WERI-Rb-1 (cell line): ENCODE measurements at regions not wholly inside any gene's neighbourhood (a gene's known extent, or its start where the extent isn't known, plus 50 kb on each side); places are given as distances from the start of the nearest gene placed in this dataset.

ENCODE experiments used
- DNase-seq: peaks from one replicate; pipeline ENCODE4 v3.0.0-alpha.2; 2020
- H3K27ac ChIP-seq: fragments of 250-450 bp; sonication (Bioruptor Pico); 2 replicates; pipeline ENCODE4 v1.5.1; 2020; ENCODE audit warnings: mild to moderate bottlenecking, moderate library complexity
- H3K27me3 ChIP-seq: fragments of 250-450 bp; sonication (Bioruptor Pico); 2 replicates; pipeline ENCODE4 v1.5.1; 2021; ENCODE audit warnings: mild to moderate bottlenecking, low read depth, moderate library complexity; ENCODE audit not compliant: insufficient read depth, severe bottlenecking
- H3K36me3 ChIP-seq: fragments of 250-450 bp; sonication (Bioruptor Pico); 2 replicates; pipeline ENCODE4 v1.5.1; 2020; ENCODE audit warnings: mild to moderate bottlenecking, moderate library complexity
- H3K4me3 ChIP-seq: 2 replicates; pipeline ENCODE4 v1.5.1; 2011; ENCODE audit warnings: low read depth, mild to moderate bottlenecking, control low read depth, low read length
- H3K9me3 ChIP-seq: fragments of 250-450 bp; sonication (Bioruptor Pico); 2 replicates; pipeline ENCODE4 v1.5.1; 2021; ENCODE audit warnings: mild to moderate bottlenecking, moderate library complexity; ENCODE audit not compliant: severe bottlenecking
- CTCF ChIP-seq: IDR thresholded peaks from 2 replicates; pipeline ENCODE4 v1.5.1; 2011; ENCODE audit warnings: low read depth, mild to moderate bottlenecking, control low read depth, inconsistent platforms, low read length

GRCh38 chr2:149841396-149841795 lies 253.8 kb upstream of the MMADHC start:
- Histone ChIP-seq H3K36me3 (no peaks in the 10 kb centered on the region), H3K4me3 (no peak overlapping the region)
- DNase-seq, result no peak

GRCh38 chr2:149832324-149832723 lies 244.7 kb upstream of the MMADHC start:
- no peak for TF ChIP-seq CTCF
- no peaks in the 10 kb centered on the region for H3K36me3 ChIP-seq
- no peak overlapping the region for H3K27ac ChIP-seq
- no peak for DNase-seq
- H3K9me3 ChIP-seq, result no peaks in the 10 kb centered on the region
- no peaks in the 10 kb centered on the region for H3K27me3 ChIP-seq
- H3K4me3 ChIP-seq, result no peak overlapping the region

More at GRCh38 chr2:149841396-149841795, 253.8 kb upstream of the MMADHC start:
- H3K27me3 ChIP-seq, result no peaks in the 10 kb centered on the region
- TF ChIP-seq CTCF, result no peak
- no peaks in the 10 kb centered on the region for H3K9me3 ChIP-seq
- no peak overlapping the region for H3K27ac ChIP-seq

- H3K27ac ChIP-seq, result no peak overlapping the region
- TF ChIP-seq CTCF, result no peak
Observed at GRCh38 chr2:149828520-149829210, 241.1 kb upstream of the MMADHC start.

GRCh38 chr2:149827585-149828126 lies 240.1 kb upstream of the MMADHC start:
- H3K27ac ChIP-seq, result no peak overlapping the region
- no peak for TF ChIP-seq CTCF
- no peak overlapping the region for H3K4me3 ChIP-seq
- H3K36me3 ChIP-seq, result no peaks in the 10 kb centered on the region
- no peaks in the 10 kb centered on the region for H3K9me3 ChIP-seq
- no peak for DNase-seq
- H3K27me3 ChIP-seq, result no peaks in the 10 kb centered on the region

More at GRCh38 chr2:149828520-149829210, 241.1 kb upstream of the MMADHC start:
- no peak for DNase-seq
- Histone ChIP-seq H3K27me3 (no peaks in the 10 kb centered on the region), H3K9me3 (no peaks in the 10 kb centered on the region), H3K36me3 (no peaks in the 10 kb centered on the region), H3K4me3 (no peak overlapping the region)

GRCh38 chr2:149826471-149827125 lies 239.0 kb upstream of the MMADHC start:
- Histone ChIP-seq H3K27ac (no peak overlapping the region), H3K4me3 (no peak overlapping the region), H3K27me3 (no peaks in the 10 kb centered on the region), H3K9me3 (no peaks in the 10 kb centered on the region), H3K36me3 (no peaks in the 10 kb centered on the region)
- TF ChIP-seq CTCF, result no peak
- no peak for DNase-seq
